SK-N-SH (cell line): ENCODE measurements at regions not wholly inside any gene's neighbourhood (a gene's known extent, or its start where the extent isn't known, plus 50 kb on each side); places are given as distances from the start of the nearest gene placed in this dataset.

Source experiments
- CTCF ChIA-PET: fragments of 300-600, 350-600 bp; formaldehyde crosslinking; extraction: SDS; loops from one replicate; lab custom pipeline; 2021; lab: Yijun Ruan, JAX
- POLR2A ChIA-PET: fragments of 350-600 bp; sonication (Branson Sonifier 250); formaldehyde crosslinking; extraction: SDS; loops from one replicate; lab custom pipeline; 2020; ENCODE audit warnings: antibody characterized with exemption, inconsistent platforms; lab: Yijun Ruan, JAX
- DNase-seq: peaks from one replicate; pipeline ENCODE4 v3.0.0; 2012
- H2AFZ ChIP-seq: fragments of 200-600 bp; sonication (generic); 2 replicates; pipeline ENCODE4 v1.8.1; 2016; ENCODE audit warnings: antibody characterized with exemption, mild to moderate bottlenecking, low read depth
- H3F3A ChIP-seq: fragments of 200-600 bp; sonication (generic); replicated peaks from 2 replicates; pipeline ENCODE3; 2016; ENCODE audit warnings: antibody characterized with exemption, mild to moderate bottlenecking; ENCODE audit not compliant: insufficient read depth
- H3K27ac ChIP-seq, 2 experiments: fragments of 200-500 bp in 1 of 2; fragments of 200-600 bp in 1 of 2; sonication (Bioruptor generic) in 1 of 2; sonication (generic), shearing (Covaris generic) in 1 of 2; 2 replicates each; pipeline versions ENCODE4 v1.5.1 to v1.6.1; 2014 to 2016; ENCODE audit warnings: low read depth in 2 of 2, inconsistent platforms in 1 of 2, low read length in 1 of 2, mild to moderate bottlenecking in 1 of 2, mixed read lengths in 1 of 2
- H3K27me3 ChIP-seq: fragments of 200-600 bp; sonication (generic), shearing (Covaris generic); 2 replicates; pipeline ENCODE4 v1.6.1; 2016; ENCODE audit warnings: mixed run types; ENCODE audit not compliant: insufficient read depth
- H3K36me3 ChIP-seq, 2 experiments: fragments of 200-500 bp in 1 of 2; fragments of 200-600 bp in 1 of 2; sonication (Bioruptor generic) in 1 of 2; sonication (generic) in 1 of 2; replicated peaks in 1 of 2; 2 replicates each; pipeline versions ENCODE3 to v1.5.1; 2014 to 2016; ENCODE audit warnings: low read length in 1 of 2, mild to moderate bottlenecking in 1 of 2; ENCODE audit not compliant: insufficient read depth in 2 of 2, control insufficient read depth in 1 of 2
- H3K4me1 ChIP-seq, 2 experiments: fragments of 200-500 bp in 1 of 2; fragments of 200-600 bp in 1 of 2; sonication (Bioruptor generic) in 1 of 2; sonication (generic), shearing (Covaris generic) in 1 of 2; 2 replicates each; pipeline versions ENCODE4 v1.5.1 to v1.6.1; 2014 to 2016; ENCODE audit warnings: low read depth in 1 of 2, low read length in 1 of 2, mixed run types in 1 of 2; ENCODE audit not compliant: insufficient read depth in 2 of 2, control insufficient read depth in 1 of 2
- H3K4me2 ChIP-seq: fragments of 200-600 bp; sonication (generic), shearing (Covaris generic); 2 replicates; pipeline ENCODE4 v1.6.1; 2017; ENCODE audit warnings: mixed run types
- H3K4me3 ChIP-seq, 2 experiments: fragments of 200-500 bp in 1 of 2; fragments of 200-600 bp in 1 of 2; sonication (Bioruptor generic) in 1 of 2; sonication (generic), shearing (Covaris generic) in 1 of 2; 2 replicates each; pipeline versions ENCODE4 v1.5.1 to v1.8.1; 2014 to 2016; ENCODE audit warnings: low read depth in 2 of 2, inconsistent platforms in 1 of 2, low read length in 1 of 2, mild to moderate bottlenecking in 1 of 2, mixed read lengths in 1 of 2, moderate library complexity in 1 of 2
- H3K79me2 ChIP-seq: fragments of 200-600 bp; sonication (generic); 2 replicates; pipeline ENCODE4 v1.8.1; 2017; ENCODE audit warnings: mild to moderate bottlenecking; ENCODE audit not compliant: insufficient read depth
- H3K9ac ChIP-seq: fragments of 200-600 bp; sonication (generic); 2 replicates; pipeline ENCODE4 v1.6.1; 2017; ENCODE audit warnings: mixed run types
- H3K9me2 ChIP-seq: fragments of 200-600 bp; sonication (generic); 2 replicates; pipeline ENCODE4 v1.6.1; 2017; ENCODE audit warnings: mixed run types
- H3K9me3 ChIP-seq: fragments of 200-600 bp; sonication (generic); 2 replicates; pipeline ENCODE4 v1.6.1; 2017; ENCODE audit warnings: mixed run types, mild to moderate bottlenecking, moderate library complexity
- H4K20me1 ChIP-seq: fragments of 200-600 bp; sonication (generic); 2 replicates; pipeline ENCODE4 v1.6.1; 2017; ENCODE audit warnings: mild to moderate bottlenecking, mixed run types; ENCODE audit not compliant: insufficient read depth
- CTCF ChIP-seq: fragments of 200-600 bp; sonication (generic); IDR thresholded peaks from 2 replicates; pipeline ENCODE4 v1.6.1; 2017; ENCODE audit warnings: antibody characterized with exemption, mild to moderate bottlenecking, moderate library complexity
- ELF1 ChIP-seq: IDR thresholded peaks from 2 replicates; pipeline ENCODE4 v1.4.0; 2012
- EP300 ChIP-seq, 2 experiments: IDR thresholded peaks; 2 replicates each; pipeline versions ENCODE4 v1.4.0 to v1.6.1; 2012; ENCODE audit warnings: borderline replicate concordance in 1 of 2, low read depth in 1 of 2, low read length in 1 of 2
- EZH2phosphoT487 ChIP-seq: fragments of 200-600 bp; sonication (generic); IDR thresholded peaks from 2 replicates; pipeline ENCODE4 v1.6.1; 2017; ENCODE audit warnings: low read depth, mixed run types, mild to moderate bottlenecking, antibody characterized with exemption, moderate library complexity, borderline replicate concordance
- FOSL2 ChIP-seq: IDR thresholded peaks from 2 replicates; pipeline ENCODE4 v1.4.0; 2012; ENCODE audit warnings: low read depth, mild to moderate bottlenecking, moderate library complexity, borderline replicate concordance
- GATA2 ChIP-seq: sonication (generic); formaldehyde crosslinking; IDR thresholded peaks from 2 replicates; pipeline ENCODE4 v1.5.0; 2020; ENCODE audit warnings: mild to moderate bottlenecking, missing genetic modification reagents
- JUND ChIP-seq: IDR thresholded peaks from 2 replicates; pipeline ENCODE4 v1.4.0; 2012
- MAX ChIP-seq: IDR thresholded peaks from 2 replicates; pipeline ENCODE4 v1.4.0; 2012; ENCODE audit warnings: low read depth
- MXI1 ChIP-seq: IDR thresholded peaks from 2 replicates; pipeline ENCODE4 v1.6.1; 2012; ENCODE audit warnings: mild to moderate bottlenecking, low read depth, low read length, improper control_type of control experiment
- NFIC ChIP-seq: IDR thresholded peaks from 2 replicates; pipeline ENCODE4 v1.4.0; 2012; ENCODE audit warnings: borderline replicate concordance
- RAD21 ChIP-seq: IDR thresholded peaks from 2 replicates; pipeline ENCODE4 v1.6.1; 2012; ENCODE audit warnings: mild to moderate bottlenecking, low read length
- RXRA ChIP-seq: IDR thresholded peaks from 2 replicates; pipeline ENCODE4 v1.4.0; 2012; ENCODE audit warnings: low read depth, mild to moderate bottlenecking, borderline replicate concordance
- SIN3A ChIP-seq: IDR thresholded peaks from 2 replicates; pipeline ENCODE4 v1.6.1; 2012; ENCODE audit warnings: low read depth, mild to moderate bottlenecking, low read length, moderate library complexity, borderline replicate concordance
- SMC3 ChIP-seq: IDR thresholded peaks from 2 replicates; pipeline ENCODE4 v1.6.1; 2012; ENCODE audit warnings: low read depth, low read length, improper control_type of control experiment
- TEAD4 ChIP-seq: IDR thresholded peaks from 2 replicates; pipeline ENCODE4 v1.4.0; 2012; ENCODE audit warnings: mild to moderate bottlenecking, borderline replicate concordance; ENCODE audit not compliant: insufficient read depth
- ZBTB33 ChIP-seq: IDR thresholded peaks from 2 replicates; pipeline ENCODE4 v1.4.0; 2012; ENCODE audit warnings: low read depth, borderline replicate concordance
- WGBS: methylation state at CpG from one replicate; pipeline ENCODE4 v1.1.6; 2017; ENCODE audit warnings: low lambda C conversion rate; 5-methylcytosine and 5-hydroxymethylcytosine counted together
- TF ChIP-seq, protein P1 (sequence below): IDR thresholded peaks from 2 replicates; pipeline ENCODE4 v1.6.1; 2012; ENCODE audit warnings: mild to moderate bottlenecking, low read depth, low read length, moderate library complexity
- TF ChIP-seq, protein P2 (sequence below): fragments of 150-350 bp; IDR thresholded peaks from 2 replicates; pipeline ENCODE4 v1.6.1; 2016; ENCODE audit warnings: mild to moderate bottlenecking, low read depth, low read length
- TF ChIP-seq, protein P3 (sequence below): IDR thresholded peaks from 2 replicates; pipeline ENCODE4; 2012

DNA sequence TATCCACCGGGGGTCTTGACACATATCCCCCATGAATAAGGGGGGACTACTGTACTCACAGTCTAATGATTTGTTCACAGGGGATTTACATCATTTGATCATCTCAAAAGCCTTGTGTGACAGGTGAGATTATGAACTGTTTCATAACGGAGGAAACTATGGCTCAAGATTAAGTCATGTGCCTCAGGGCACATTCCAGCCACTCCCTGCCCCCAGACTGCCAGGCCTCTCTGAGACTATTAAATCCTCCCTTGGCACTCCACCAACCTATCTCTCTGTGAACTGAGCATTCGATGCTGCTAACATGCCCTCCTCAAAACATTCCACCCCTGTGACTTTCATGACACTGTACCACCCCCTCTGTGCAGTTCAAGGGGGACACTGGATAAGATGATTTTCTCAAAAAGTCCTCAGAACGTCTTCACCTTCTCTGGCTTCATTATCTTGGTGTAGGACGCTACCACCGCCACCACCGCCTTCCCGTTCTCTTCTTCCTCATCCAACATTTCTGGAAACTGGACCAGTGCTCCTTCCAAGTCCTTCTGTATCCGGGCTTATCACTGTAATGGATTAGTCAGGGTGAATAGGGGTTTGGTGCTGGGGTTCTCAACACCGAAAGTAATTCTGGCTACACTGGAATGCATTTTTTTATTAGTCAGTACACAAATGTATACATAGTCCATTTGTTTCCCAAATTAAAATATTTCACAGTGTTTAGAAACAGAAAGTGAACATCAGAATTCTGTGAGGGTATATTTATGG is 169.6 kb downstream of the KCNS3 start:
- no peaks in the 10 kb centered on the region; a peak in 1 of 4 replicates for H3K4me1 ChIP-seq
- H3K4me2 ChIP-seq: no peak overlapping the region
- ChIA-PET POLR2A (interaction anchor here (0.6 kb wide), 1 partner anchor 962 kb away, joined by 3 read pairs; no protein-coding TSS in a partner anchor), CTCF (no interaction called here)
- no peak for DNase-seq
- H3K9me2 ChIP-seq: no peaks in the 10 kb centered on the region
- H3K27ac ChIP-seq: no peak overlapping the region
- H3K9me3 ChIP-seq: no peaks in the 10 kb centered on the region; the same call in 1 of the 2 replicates
- H3K79me2 ChIP-seq: no peaks in the 10 kb centered on the region
- no peak overlapping the region for H3K4me3 ChIP-seq
- TF ChIP-seq, protein P1, sequence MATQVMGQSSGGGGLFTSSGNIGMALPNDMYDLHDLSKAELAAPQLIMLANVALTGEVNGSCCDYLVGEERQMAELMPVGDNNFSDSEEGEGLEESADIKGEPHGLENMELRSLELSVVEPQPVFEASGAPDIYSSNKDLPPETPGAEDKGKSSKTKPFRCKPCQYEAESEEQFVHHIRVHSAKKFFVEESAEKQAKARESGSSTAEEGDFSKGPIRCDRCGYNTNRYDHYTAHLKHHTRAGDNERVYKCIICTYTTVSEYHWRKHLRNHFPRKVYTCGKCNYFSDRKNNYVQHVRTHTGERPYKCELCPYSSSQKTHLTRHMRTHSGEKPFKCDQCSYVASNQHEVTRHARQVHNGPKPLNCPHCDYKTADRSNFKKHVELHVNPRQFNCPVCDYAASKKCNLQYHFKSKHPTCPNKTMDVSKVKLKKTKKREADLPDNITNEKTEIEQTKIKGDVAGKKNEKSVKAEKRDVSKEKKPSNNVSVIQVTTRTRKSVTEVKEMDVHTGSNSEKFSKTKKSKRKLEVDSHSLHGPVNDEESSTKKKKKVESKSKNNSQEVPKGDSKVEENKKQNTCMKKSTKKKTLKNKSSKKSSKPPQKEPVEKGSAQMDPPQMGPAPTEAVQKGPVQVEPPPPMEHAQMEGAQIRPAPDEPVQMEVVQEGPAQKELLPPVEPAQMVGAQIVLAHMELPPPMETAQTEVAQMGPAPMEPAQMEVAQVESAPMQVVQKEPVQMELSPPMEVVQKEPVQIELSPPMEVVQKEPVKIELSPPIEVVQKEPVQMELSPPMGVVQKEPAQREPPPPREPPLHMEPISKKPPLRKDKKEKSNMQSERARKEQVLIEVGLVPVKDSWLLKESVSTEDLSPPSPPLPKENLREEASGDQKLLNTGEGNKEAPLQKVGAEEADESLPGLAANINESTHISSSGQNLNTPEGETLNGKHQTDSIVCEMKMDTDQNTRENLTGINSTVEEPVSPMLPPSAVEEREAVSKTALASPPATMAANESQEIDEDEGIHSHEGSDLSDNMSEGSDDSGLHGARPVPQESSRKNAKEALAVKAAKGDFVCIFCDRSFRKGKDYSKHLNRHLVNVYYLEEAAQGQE: no peak
- TF ChIP-seq ELF1: no peak
- TF ChIP-seq NFIC: no peak
- TF ChIP-seq FOSL2: no peak
- TF ChIP-seq JUND: no peak
- no peak for TF ChIP-seq RXRA
- TF ChIP-seq GATA2 (CRISPR knock-in tag): no peak
- no peak for TF ChIP-seq EZH2phosphoT487
- no peak for TF ChIP-seq CTCF
- TF ChIP-seq, protein P2, sequence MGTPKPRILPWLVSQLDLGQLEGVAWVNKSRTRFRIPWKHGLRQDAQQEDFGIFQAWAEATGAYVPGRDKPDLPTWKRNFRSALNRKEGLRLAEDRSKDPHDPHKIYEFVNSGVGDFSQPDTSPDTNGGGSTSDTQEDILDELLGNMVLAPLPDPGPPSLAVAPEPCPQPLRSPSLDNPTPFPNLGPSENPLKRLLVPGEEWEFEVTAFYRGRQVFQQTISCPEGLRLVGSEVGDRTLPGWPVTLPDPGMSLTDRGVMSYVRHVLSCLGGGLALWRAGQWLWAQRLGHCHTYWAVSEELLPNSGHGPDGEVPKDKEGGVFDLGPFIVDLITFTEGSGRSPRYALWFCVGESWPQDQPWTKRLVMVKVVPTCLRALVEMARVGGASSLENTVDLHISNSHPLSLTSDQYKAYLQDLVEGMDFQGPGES: no peak
- no peak for TF ChIP-seq EP300 (IDR thresholded peaks at IDR 0.05; ENCODE audit: borderline replicate concordance in 1 of 2, low read depth in 1 of 2, low read length in 1 of 2)
- no peak for TF ChIP-seq SMC3
- TF ChIP-seq SIN3A: no peak
- TF ChIP-seq TEAD4: no peak
- TF ChIP-seq RAD21: no peak
- no peak for TF ChIP-seq ZBTB33
- TF ChIP-seq MXI1: no peak
- no peak for TF ChIP-seq MAX
- TF ChIP-seq, protein P3, sequence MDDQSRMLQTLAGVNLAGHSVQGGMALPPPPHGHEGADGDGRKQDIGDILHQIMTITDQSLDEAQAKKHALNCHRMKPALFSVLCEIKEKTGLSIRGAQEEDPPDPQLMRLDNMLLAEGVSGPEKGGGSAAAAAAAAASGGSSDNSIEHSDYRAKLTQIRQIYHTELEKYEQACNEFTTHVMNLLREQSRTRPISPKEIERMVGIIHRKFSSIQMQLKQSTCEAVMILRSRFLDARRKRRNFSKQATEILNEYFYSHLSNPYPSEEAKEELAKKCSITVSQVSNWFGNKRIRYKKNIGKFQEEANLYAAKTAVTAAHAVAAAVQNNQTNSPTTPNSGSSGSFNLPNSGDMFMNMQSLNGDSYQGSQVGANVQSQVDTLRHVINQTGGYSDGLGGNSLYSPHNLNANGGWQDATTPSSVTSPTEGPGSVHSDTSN: no peak
- no peaks in the 10 kb centered on the region for H4K20me1 ChIP-seq
- no peak overlapping the region for H3K9ac ChIP-seq
- H2AFZ ChIP-seq: no peak overlapping the region
- no peaks in the 10 kb centered on the region for H3F3A ChIP-seq
- 21% methylated on average over 10 of the region's 10 CpGs for WGBS
- H3K27me3 ChIP-seq: no peaks in the 10 kb centered on the region
- H3K36me3 ChIP-seq: no peaks in the 10 kb centered on the region
